NCI-H774 (cell line): ENCODE measurements at regions not wholly inside any gene's neighbourhood (a gene's known extent, or its start where the extent isn't known, plus 50 kb on each side); places are given as distances from the start of the nearest gene placed in this dataset.
A peak's percentile ranks its signal among the peaks of the same experiment; 100 is the strongest.

ENCODE experiments used
- DNase-seq: peaks from one replicate; lab custom pipeline; 2025; lab: John Stamatoyannopoulos, UW

- DNase-seq: no peak
These were observed 333.8 kb downstream of the ZNF621 start for GRCh38 chr3:40858364-40859115.

GRCh38 chr3:40862946-40863345 lies 336.4 kb upstream of the CTNNB1 start:
- no peak for DNase-seq

- DNase-seq: no peak
These were observed 335.0 kb upstream of the CTNNB1 start for GRCh38 chr3:40864146-40864782.

- no peak for DNase-seq
These were observed 334.4 kb upstream of the CTNNB1 start for GRCh38 chr3:40864915-40865314.

- DNase-seq: no peak
These were observed 331.5 kb upstream of the CTNNB1 start for GRCh38 chr3:40867797-40868196.

GRCh38 chr3:40869013-40869412 lies 330.3 kb upstream of the CTNNB1 start:
- no peak for DNase-seq

- no peak for DNase-seq
These were observed 329.4 kb upstream of the CTNNB1 start for GRCh38 chr3:40869939-40870338.

- no peak for DNase-seq
These were observed 327.9 kb upstream of the CTNNB1 start for GRCh38 chr3:40871394-40871793.

GRCh38 chr3:40872258-40872920 lies 326.9 kb upstream of the CTNNB1 start:
- no peak for DNase-seq

- no peak for DNase-seq
These were observed 325.8 kb upstream of the CTNNB1 start for GRCh38 chr3:40873476-40873875.

- no peak for DNase-seq
These were observed 325.2 kb upstream of the CTNNB1 start for GRCh38 chr3:40873934-40874699.

- DNase-seq: no peak
These were observed 323.7 kb upstream of the CTNNB1 start for GRCh38 chr3:40875581-40875980.

- no peak for DNase-seq
These were observed 323.3 kb upstream of the CTNNB1 start for GRCh38 chr3:40876009-40876408.

GRCh38 chr3:40876496-40876895 lies 322.8 kb upstream of the CTNNB1 start:
- DNase-seq: no peak

- no peak for DNase-seq
These were observed 321.5 kb upstream of the CTNNB1 start for GRCh38 chr3:40877631-40878463.

- no peak for DNase-seq
These were observed 320.8 kb upstream of the CTNNB1 start for GRCh38 chr3:40878464-40878905.

- DNase-seq: peak; percentile 2
These were observed 313.9 kb upstream of the CTNNB1 start for GRCh38 chr3:40885430-40885829.

GRCh38 chr3:40886660-40887425 lies 312.5 kb upstream of the CTNNB1 start:
- DNase-seq: no peak

GRCh38 chr3:40891186-40891585 lies 308.1 kb upstream of the CTNNB1 start:
- DNase-seq: no peak

GRCh38 chr3:40895109-40895508 lies 304.2 kb upstream of the CTNNB1 start:
- no peak for DNase-seq

GRCh38 chr3:40899286-40899712 lies 300.0 kb upstream of the CTNNB1 start:
- no peak for DNase-seq
